ENCODE measurements at regions not wholly inside any gene's neighbourhood (a gene's known extent, or its start where the extent isn't known, plus 50 kb on each side); places are given as distances from the start of the nearest gene placed in this dataset.

GRCh38 chr3:28667646-28668621, 319.3 kb upstream of the AZI2 start:
- peak; percentile 49 for DNase-seq (ENCODE audit: low read depth)
- in situ Hi-C loops (cut with HindIII; ENCODE audit: low sequenced_read_pairs) = no loop called here
- TF ChIP-seq, protein P1, sequence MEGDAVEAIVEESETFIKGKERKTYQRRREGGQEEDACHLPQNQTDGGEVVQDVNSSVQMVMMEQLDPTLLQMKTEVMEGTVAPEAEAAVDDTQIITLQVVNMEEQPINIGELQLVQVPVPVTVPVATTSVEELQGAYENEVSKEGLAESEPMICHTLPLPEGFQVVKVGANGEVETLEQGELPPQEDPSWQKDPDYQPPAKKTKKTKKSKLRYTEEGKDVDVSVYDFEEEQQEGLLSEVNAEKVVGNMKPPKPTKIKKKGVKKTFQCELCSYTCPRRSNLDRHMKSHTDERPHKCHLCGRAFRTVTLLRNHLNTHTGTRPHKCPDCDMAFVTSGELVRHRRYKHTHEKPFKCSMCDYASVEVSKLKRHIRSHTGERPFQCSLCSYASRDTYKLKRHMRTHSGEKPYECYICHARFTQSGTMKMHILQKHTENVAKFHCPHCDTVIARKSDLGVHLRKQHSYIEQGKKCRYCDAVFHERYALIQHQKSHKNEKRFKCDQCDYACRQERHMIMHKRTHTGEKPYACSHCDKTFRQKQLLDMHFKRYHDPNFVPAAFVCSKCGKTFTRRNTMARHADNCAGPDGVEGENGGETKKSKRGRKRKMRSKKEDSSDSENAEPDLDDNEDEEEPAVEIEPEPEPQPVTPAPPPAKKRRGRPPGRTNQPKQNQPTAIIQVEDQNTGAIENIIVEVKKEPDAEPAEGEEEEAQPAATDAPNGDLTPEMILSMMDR (IDR thresholded peaks at IDR 0.05; ENCODE audit: low read depth, low read length, missing control alignments) = peak; percentile 85
- no peak overlapping the region for H3K4me3 ChIP-seq (ENCODE audit: low read depth, low read length)

DNA sequence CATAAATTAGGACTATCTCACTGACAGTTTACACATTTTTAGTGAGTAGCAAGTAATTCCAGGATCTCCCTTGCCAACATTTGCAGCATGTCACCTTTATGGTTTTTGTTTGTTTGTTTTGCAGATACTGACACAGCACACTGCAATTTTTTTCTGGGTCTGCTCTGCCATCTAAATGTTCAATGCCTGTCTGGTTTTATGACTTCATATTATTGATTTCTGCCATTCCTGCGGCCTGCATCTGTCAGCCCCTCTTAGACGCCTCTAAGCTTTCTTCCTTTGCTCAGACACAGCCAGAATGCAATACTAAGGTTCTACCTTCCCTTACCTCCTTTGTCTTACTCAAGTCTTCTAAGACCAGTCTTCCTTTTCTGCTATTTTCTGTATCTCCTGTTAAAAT, 321.2 kb upstream of the AZI2 start:
- in situ Hi-C loops (cut with HindIII; ENCODE audit: low sequenced_read_pairs) = no loop called here
- H3K4me3 ChIP-seq (ENCODE audit: low read depth, low read length) = no peak overlapping the region
- TF ChIP-seq, protein P1 (IDR thresholded peaks at IDR 0.05; ENCODE audit: low read depth, low read length, missing control alignments) = no peak
- DNase-seq (ENCODE audit: low read depth) = no peak

DNA sequence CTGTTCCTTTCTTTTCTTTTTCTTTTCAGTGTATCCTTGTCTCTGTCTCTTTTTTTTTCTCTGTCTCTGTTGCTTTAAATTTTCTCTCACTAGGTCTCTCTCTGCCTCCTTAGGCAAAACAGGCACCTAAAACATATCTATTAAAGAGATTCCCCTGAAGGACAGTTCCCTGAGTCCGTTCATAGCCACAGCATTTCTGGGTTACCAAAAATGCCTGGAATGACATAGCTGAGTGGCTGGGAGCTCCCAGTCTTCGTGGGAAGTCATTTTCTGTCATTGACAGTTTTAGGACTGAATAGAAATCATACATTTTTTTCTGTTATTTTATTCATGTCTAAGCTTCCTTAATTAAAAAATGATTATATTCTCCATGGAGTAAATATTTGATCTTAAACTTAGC, 323.8 kb upstream of the AZI2 start:
- DNase-seq (ENCODE audit: low read depth) = no peak
- no peak overlapping the region for H3K4me3 ChIP-seq (ENCODE audit: low read depth, low read length)
- TF ChIP-seq, protein P1 (IDR thresholded peaks at IDR 0.05; ENCODE audit: low read depth, low read length, missing control alignments) = no peak
- in situ Hi-C loops (cut with HindIII; ENCODE audit: low sequenced_read_pairs) = no loop called here

DNA sequence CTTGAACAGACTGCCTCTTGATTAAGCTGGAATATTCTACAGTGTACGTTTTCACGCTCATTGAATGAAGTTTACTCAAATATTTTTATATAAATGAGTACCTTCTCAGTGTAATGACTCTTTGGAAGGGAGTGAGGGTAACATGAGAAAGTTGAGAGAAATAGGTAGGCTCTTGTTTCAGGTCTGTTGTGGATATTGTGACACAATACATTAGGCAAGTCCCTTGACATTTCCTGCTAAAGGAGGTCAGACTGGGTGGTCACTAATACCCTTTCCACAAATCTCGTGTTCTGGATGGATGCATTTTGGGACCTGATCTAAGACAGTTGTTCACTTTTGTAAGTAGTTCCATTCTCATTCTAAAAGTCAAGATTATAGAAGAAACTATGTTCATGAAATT, 324.8 kb upstream of the AZI2 start:
- H3K4me3 ChIP-seq (ENCODE audit: low read depth, low read length) = no peak overlapping the region
- TF ChIP-seq, protein P1 (IDR thresholded peaks at IDR 0.05; ENCODE audit: low read depth, low read length, missing control alignments) = no peak
- in situ Hi-C loops (cut with HindIII; ENCODE audit: low sequenced_read_pairs) = no loop called here
- no peak for DNase-seq (ENCODE audit: low read depth)

GRCh38 chr3:28674212-28674611, 325.6 kb upstream of the AZI2 start:
- TF ChIP-seq, protein P1 (IDR thresholded peaks at IDR 0.05; ENCODE audit: low read depth, low read length, missing control alignments) = no peak
- in situ Hi-C loops (cut with HindIII; ENCODE audit: low sequenced_read_pairs) = no loop called here
- DNase-seq (ENCODE audit: low read depth) = no peak
- H3K4me3 ChIP-seq (ENCODE audit: low read depth, low read length) = no peak overlapping the region

- in situ Hi-C loops (cut with HindIII; ENCODE audit: low sequenced_read_pairs) = no loop called here
- no peak for DNase-seq (ENCODE audit: low read depth)
- TF ChIP-seq, protein P1 (IDR thresholded peaks at IDR 0.05; ENCODE audit: low read depth, low read length, missing control alignments) = no peak
- H3K4me3 ChIP-seq (ENCODE audit: low read depth, low read length) = no peak overlapping the region
Observed at GRCh38 chr3:28677581-28677980, 329.0 kb upstream of the AZI2 start.
